ENCODE measurements at regions not wholly inside any gene's neighbourhood (a gene's known extent, or its start where the extent isn't known, plus 50 kb on each side); places are given as distances from the start of the nearest gene placed in this dataset.

DNA sequence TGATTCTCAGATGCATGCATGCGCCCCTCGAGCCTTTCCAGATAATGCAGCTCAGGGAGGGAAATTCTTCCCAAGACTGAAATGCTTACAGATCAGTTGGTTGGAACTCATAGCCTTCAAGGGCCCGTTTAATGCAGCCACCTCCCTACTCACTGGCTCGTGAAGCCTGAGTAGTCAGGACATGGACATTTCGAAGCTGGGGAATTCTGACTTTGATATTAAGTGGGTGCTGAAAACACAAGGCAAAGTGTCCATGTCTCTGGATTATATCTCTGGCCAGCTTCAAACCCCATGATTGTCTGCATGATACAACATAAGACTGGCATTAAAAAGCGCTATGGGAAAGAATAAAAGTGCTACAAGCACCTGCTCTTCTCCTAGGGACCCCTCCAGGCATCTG is 207.5 kb downstream of the HERPUD2 start:
- no peak for TF ChIP-seq TAF1 (IDR thresholded peaks at IDR 0.05; ENCODE audit: low read depth)
- TF ChIP-seq, protein P1, sequence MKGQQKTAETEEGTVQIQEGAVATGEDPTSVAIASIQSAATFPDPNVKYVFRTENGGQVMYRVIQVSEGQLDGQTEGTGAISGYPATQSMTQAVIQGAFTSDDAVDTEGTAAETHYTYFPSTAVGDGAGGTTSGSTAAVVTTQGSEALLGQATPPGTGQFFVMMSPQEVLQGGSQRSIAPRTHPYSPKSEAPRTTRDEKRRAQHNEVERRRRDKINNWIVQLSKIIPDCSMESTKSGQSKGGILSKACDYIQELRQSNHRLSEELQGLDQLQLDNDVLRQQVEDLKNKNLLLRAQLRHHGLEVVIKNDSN (IDR thresholded peaks at IDR 0.05) = no peak
- no peak for TF ChIP-seq FOXM1 (IDR thresholded peaks at IDR 0.05; ENCODE audit: borderline replicate concordance, low read depth)
- TF ChIP-seq CREB1 (IDR thresholded peaks at IDR 0.05; ENCODE audit: low read depth) = no peak
- TF ChIP-seq CEBPB (IDR thresholded peaks at IDR 0.05) = no peak
- TF ChIP-seq RAD21 (IDR thresholded peaks at IDR 0.05; ENCODE audit: low read depth) = no peak
- no peak for TF ChIP-seq ZBTB7A (IDR thresholded peaks at IDR 0.05; ENCODE audit: low read depth)
- no peak for TF ChIP-seq YY1 (IDR thresholded peaks at IDR 0.05; ENCODE audit: low read depth)
- TF ChIP-seq, protein P2, sequence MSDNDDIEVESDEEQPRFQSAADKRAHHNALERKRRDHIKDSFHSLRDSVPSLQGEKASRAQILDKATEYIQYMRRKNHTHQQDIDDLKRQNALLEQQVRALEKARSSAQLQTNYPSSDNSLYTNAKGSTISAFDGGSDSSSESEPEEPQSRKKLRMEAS (IDR thresholded peaks at IDR 0.05) = no peak
- TF ChIP-seq NFIC (IDR thresholded peaks at IDR 0.05) = no peak
- TF ChIP-seq, protein P3, sequence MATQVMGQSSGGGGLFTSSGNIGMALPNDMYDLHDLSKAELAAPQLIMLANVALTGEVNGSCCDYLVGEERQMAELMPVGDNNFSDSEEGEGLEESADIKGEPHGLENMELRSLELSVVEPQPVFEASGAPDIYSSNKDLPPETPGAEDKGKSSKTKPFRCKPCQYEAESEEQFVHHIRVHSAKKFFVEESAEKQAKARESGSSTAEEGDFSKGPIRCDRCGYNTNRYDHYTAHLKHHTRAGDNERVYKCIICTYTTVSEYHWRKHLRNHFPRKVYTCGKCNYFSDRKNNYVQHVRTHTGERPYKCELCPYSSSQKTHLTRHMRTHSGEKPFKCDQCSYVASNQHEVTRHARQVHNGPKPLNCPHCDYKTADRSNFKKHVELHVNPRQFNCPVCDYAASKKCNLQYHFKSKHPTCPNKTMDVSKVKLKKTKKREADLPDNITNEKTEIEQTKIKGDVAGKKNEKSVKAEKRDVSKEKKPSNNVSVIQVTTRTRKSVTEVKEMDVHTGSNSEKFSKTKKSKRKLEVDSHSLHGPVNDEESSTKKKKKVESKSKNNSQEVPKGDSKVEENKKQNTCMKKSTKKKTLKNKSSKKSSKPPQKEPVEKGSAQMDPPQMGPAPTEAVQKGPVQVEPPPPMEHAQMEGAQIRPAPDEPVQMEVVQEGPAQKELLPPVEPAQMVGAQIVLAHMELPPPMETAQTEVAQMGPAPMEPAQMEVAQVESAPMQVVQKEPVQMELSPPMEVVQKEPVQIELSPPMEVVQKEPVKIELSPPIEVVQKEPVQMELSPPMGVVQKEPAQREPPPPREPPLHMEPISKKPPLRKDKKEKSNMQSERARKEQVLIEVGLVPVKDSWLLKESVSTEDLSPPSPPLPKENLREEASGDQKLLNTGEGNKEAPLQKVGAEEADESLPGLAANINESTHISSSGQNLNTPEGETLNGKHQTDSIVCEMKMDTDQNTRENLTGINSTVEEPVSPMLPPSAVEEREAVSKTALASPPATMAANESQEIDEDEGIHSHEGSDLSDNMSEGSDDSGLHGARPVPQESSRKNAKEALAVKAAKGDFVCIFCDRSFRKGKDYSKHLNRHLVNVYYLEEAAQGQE (IDR thresholded peaks at IDR 0.05; ENCODE audit: low read depth) = no peak
- no peak for TF ChIP-seq EP300 (IDR thresholded peaks at IDR 0.05; ENCODE audit: borderline replicate concordance)

DNA sequence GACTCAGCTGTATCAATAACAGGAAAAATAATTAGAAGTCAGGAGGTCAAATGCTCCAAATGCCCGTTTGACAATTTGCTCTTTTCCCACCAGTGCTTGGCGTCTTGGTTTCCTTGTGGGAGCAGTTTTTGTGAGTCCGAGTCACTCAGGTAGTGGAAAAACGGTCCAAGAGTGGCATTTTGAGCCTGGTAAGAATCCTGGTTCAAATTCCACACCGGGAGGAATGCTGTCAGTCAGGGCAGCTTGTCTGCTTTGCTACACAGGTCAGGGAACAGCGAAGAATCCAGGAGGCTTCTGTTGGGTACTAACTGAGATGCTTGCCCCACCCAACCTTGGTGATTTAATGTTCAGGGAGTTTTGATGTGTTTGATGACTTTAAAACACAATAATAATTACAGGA is 209.5 kb downstream of the HERPUD2 start:
- TF ChIP-seq CEBPB (IDR thresholded peaks at IDR 0.05) = no peak

DNA sequence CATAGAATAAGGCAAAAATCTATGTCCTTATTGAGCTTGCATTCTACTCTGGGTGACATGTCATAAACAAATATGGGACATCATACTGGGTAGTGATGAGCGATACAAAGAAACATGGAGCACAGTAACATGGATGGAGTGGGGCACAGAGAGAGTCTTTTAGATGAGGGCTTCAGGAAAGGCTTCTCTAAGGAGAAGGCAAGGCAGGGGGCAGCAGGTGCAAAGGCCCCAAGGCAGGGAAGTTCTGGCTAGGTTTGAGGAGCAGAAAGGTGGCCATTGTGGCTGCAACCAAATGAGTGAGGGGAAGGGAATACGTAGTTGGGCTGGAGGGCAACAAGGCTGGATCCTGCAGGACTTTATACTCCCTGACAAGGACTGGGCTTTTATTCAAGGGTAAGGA is 211.4 kb downstream of the HERPUD2 start:
- TF ChIP-seq TCF12 (IDR thresholded peaks at IDR 0.05; ENCODE audit: low read depth) = no peak
- no peak for TF ChIP-seq ZBTB7A (IDR thresholded peaks at IDR 0.05; ENCODE audit: low read depth)
- TF ChIP-seq EGR1 (IDR thresholded peaks at IDR 0.05) = no peak
- TF ChIP-seq CREB1 (IDR thresholded peaks at IDR 0.05; ENCODE audit: low read depth) = no peak
- TF ChIP-seq, protein P2 (IDR thresholded peaks at IDR 0.05) = no peak
- TF ChIP-seq, protein P3 (IDR thresholded peaks at IDR 0.05; ENCODE audit: low read depth) = no peak
- no peak for TF ChIP-seq FOXM1 (IDR thresholded peaks at IDR 0.05; ENCODE audit: borderline replicate concordance, low read depth)
- no peak for TF ChIP-seq TEAD4 (IDR thresholded peaks at IDR 0.05)
- TF ChIP-seq YY1 (IDR thresholded peaks at IDR 0.05; ENCODE audit: low read depth) = no peak
- TF ChIP-seq CEBPB (IDR thresholded peaks at IDR 0.05) = no peak
- no peak for TF ChIP-seq EP300 (IDR thresholded peaks at IDR 0.05; ENCODE audit: borderline replicate concordance)
- TF ChIP-seq TAF1 (IDR thresholded peaks at IDR 0.05; ENCODE audit: low read depth) = no peak
- TF ChIP-seq NFIC (IDR thresholded peaks at IDR 0.05) = no peak
- no peak for TF ChIP-seq RAD21 (IDR thresholded peaks at IDR 0.05; ENCODE audit: low read depth)

DNA sequence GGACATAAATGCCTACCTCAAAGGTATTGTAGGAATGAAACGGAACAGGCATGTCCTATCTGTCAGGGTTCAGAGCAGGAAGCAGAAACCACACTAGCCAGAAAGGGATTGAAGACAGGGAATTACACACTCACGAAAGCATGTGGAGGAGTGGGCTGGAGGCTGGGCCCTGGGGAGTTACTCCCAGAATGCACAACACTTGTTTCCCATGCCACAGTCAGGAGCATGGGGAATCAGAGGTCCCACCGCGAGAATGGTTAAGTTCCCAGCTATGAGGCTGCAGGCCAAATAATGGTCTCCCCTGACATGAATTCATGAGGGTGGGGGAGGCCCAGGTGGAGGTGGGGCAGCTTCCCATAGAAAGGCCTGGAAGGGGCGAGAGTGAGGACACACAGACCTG is 212.7 kb downstream of the HERPUD2 start:
- no peak for TF ChIP-seq EGR1 (IDR thresholded peaks at IDR 0.05)
- no peak for TF ChIP-seq FOXM1 (IDR thresholded peaks at IDR 0.05; ENCODE audit: borderline replicate concordance, low read depth)
- TF ChIP-seq, protein P3 (IDR thresholded peaks at IDR 0.05; ENCODE audit: low read depth) = no peak
- TF ChIP-seq EP300 (IDR thresholded peaks at IDR 0.05; ENCODE audit: borderline replicate concordance) = no peak
- TF ChIP-seq TCF12 (IDR thresholded peaks at IDR 0.05; ENCODE audit: low read depth) = no peak
- no peak for TF ChIP-seq YY1 (IDR thresholded peaks at IDR 0.05; ENCODE audit: low read depth)
- TF ChIP-seq, protein P2 (IDR thresholded peaks at IDR 0.05) = no peak
- TF ChIP-seq ZBTB7A (IDR thresholded peaks at IDR 0.05; ENCODE audit: low read depth) = no peak
- TF ChIP-seq, protein P1 (IDR thresholded peaks at IDR 0.05) = no peak
- no peak for TF ChIP-seq NFIC (IDR thresholded peaks at IDR 0.05)
- TF ChIP-seq TEAD4 (IDR thresholded peaks at IDR 0.05) = no peak
- TF ChIP-seq CEBPB (IDR thresholded peaks at IDR 0.05) = no peak
- no peak for TF ChIP-seq TAF1 (IDR thresholded peaks at IDR 0.05; ENCODE audit: low read depth)
